HK-2 (cell line): ENCODE measurements at regions not wholly inside any gene's neighbourhood (a gene's known extent, or its start where the extent isn't known, plus 50 kb on each side); places are given as distances from the start of the nearest gene placed in this dataset.

Experiments
- DNase-seq: peaks from one replicate; pipeline ENCODE4 v3.0.0-alpha.2; 2018; ENCODE audit not compliant: unreplicated experiment

DNA sequence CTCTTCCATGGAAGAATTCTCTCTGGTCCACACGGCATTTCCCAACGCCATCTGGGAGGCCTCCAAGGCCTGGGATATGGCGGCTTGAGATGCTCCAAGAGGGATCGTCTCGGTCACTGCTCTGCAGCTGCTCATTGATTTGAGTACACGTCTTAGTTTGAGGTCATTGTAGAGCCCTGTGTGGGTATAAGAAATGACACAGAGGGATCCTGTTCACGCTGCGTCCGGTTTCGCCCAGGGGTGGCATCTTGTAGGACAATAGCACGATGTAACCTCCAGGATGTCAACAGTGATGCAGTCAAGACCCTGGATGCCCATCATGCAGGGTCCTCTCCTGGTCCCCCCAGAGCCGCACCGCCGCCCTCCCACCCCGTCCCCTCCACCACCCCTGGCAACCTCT, 564.6 kb downstream of the BRD1 start:
- DNase-seq, result no peak

DNA sequence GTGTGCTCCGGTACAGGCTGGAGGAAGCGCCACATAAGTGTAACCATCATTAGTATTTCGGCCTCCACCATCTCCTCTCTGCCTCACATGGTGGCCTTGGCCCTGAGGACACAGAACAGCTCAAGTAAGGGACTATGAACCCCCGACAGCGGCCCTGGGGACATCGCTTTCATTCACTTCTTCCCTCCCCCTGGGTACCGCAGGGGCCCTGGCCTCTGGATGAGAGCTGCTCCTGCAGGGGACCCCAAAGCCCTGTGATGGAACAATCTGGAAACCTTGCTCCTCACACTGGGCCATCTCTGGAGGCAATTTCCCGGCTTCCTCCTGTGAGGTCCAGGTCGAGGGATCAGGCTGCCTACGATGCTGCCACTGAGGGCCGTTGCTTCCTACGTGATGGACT, 565.5 kb downstream of the BRD1 start:
- no peak for DNase-seq

DNA sequence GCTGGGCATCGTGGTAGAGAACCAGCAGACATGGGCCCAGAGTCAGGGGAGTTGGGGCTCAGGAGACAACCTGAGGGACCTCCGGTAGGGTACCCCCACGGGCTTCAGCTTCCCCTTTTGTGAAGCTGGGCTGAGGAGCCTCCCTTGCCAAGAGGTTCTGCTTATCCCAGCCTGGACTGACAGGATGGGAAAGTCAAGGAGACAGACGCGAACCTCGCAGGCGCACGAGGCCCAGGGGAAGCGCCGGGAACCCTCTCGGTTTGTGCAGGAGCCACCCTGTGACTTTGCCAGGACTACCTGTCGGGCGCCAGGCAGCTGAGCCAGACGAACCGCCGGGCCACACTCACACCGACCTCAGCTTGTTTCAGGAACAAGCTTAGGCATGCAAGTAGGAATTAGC, 566.1 kb downstream of the BRD1 start:
- no peak for DNase-seq

DNA sequence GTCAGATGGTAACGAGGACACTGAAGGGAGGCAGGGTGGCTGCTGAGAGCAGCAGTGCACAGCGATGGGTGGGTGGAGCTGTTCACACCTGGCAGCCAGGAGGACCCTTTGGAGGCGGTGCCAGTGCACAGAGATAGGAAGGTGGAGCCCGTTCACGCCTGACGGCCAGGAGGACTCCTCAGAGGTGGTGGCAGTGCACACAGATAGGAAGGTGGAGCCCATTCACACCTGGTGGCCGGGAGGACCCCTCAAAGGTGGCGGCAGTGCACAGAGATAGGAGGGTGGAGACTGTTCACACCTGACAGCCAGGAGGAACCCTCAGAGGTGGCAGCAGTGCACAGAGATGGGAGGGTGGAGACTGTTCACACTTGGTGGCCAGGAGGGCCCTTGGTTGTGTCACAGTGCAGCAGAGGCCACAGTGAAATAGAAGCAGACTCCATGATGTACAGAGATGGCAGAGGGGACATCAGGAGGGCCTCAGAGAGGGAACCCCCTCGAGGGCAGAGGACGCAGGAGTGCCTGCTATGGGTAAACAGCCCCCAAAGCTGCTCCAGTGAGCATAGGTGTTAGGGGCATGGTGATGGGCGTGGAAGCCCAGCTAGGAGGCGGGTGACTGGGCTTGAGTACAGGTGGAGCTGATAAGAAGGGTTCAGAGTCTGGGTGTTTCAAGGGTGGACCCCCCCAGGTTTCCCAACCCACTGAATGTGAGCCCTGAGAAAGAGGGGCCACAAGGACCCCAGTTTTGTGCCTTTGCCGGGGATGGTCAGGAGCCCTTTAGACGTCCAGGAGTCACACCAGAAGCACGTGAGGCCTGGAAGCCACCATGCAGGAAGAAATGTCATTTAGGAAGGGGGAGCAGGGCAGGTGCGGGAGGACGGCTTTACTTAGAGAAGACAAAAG, 566.7 kb downstream of the BRD1 start:
- DNase-seq, result no peak

DNA sequence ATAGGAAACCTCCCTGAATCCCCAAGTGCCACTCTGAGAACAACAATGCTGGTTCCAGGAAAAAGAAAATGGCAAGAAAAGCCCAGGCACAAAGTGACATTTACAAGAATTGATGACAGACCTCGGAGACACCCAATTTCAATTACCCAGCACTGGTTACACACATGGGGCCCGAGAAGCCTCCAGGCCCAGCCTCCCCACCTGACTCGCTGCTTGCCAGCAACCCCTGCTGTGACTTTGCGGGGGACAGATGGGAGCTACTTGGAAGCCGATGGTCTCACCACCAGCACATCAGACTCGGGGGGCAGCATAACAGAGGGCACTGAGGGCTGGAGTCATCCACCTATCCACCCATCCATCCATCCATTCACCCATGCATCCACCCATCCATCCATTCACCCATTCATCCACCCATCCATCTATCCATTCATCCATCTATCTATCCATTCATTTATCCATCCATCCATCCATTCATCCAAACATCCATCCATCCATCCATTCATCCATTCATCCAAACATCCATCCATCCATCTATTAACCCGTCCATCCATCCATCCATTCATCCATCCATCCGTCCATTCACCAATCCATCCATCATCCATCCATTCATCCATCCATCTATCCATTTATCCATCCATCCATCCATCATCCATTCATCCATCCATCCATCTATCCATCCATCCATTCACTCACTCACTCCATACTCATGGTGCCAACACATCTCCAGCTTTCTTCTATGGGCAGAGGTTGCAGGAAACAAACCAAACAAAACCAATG, 567.6 kb downstream of the BRD1 start:
- no peak for DNase-seq

DNA sequence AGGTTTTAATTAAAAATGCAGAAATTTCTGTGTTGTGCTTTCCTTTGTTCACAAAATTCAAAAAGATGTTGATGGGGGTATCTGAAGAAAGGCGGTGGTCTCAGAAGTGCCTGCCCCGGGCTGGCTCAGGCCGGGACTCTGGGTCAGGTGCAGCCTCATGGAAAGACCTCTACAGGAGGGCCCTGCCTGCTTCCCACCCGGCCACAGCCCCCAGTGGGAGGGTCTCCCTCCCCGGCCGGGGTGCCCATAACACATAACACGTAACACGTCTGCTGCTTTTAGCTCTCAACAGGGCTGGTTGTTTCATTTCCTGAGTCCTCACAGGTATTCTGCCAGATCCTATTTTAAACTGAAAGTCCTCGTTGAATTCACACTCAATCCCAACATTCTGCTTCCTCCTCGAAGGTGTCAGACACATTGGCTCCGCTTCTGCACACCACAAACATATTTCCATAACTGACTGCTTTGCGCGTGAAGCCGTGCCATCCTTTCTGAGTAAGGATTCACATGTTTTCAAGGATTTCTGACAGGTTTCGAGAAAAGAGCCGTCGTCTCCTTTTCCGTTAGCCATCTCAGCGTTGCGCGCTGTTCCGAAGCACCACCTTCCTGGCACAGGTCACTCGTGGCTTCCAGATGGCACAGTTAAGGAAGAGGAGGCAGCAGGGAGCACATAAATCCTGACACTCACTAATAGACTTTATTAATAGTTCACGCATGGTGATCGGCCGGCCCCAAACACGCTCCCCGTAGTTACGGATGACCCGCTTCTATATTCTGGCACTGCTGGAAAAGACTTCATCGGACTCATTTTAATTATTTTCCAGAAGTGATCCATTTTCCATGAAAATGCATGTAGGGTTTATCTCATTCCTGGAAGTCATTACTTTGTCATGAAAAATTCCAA, 569.3 kb downstream of the BRD1 start:
- no peak for DNase-seq

DNA sequence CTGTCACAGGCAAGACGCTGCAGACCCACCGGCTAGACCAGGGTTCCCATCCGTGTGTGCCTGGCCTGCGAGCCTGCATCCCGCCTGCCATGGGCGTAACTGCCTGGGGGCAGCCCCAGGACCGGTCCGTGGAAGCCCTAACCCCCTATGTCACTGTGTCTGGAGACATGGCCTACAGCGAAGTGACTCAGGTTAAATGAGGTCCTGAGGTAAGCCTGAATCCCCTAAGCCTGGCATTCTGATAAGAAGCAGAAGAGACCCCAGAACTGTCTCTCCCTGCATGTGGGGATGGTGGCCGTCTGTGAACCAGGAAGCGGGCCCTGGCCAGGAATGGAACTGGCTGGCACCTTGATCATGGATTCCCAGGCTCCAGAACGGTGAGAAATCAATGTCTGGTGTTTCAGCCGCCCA, 570.1 kb downstream of the BRD1 start:
- no peak for DNase-seq

DNA sequence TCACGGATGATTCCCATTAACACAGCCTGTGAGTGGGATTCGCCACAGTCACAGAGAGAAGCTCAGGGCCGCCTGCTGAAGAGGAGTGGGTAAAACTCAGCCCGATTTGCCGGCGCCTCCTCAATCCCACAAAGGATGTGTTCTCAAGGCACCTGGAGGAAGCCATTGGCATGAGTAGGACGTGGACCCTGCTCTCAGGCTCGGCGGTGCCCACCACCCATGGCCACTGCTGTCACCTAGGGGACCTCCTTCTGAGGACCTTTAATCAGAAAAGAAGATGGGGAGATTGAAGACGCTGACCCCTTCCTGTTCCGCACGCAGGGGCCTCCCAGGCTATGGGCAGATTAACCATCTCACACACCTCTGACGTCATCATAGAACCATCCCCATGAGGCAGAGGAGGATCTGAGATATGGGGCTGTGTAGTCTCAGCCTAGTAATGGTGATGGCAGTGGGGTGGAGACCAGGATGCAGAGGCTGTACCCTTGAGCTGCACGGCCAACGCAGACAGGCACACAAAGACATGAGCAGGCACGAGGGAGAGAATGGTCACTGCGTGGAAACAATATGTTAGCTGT, 571.8 kb downstream of the BRD1 start:
- DNase-seq, result no peak

DNA sequence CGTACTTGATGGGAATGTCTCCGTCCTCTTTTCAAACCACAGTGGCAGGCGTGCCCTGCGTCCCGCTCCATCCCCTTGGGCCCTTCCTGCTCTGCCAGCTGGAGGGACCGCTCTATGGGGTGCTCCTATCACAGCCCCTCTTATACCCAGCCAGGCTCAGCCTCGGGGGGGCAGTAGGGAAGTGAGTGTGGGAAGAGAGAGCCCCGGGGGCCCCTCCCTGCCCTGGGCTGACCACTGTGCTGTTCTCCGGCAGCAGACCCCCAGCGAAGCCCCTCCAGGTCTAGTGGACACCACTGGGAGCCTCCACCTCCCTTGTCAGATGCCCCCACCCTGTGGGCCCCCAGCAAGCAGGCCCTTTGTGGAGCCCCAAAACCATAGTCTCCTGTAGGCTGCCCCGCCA, 572.5 kb downstream of the BRD1 start:
- DNase-seq, result no peak

DNA sequence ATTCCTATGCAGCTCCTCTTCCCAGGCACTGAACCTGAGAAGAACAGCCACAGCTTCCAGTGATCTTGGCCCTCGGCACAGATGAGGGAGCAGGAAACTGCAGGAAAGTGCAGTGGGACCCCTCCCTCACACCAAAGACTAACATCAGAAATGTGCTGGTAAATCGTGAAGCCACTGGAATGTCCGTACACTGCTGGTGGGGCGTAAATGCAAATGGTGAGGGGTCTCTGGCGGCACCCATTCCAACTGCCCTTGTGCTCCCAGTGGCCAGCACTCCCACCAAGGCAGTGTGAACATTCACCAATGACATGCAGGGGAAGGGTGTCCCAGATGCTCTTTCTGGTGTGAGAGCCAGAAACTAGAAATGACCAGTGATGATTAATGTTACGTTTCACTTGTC, 574.0 kb downstream of the BRD1 start:
- DNase-seq, result no peak

DNA sequence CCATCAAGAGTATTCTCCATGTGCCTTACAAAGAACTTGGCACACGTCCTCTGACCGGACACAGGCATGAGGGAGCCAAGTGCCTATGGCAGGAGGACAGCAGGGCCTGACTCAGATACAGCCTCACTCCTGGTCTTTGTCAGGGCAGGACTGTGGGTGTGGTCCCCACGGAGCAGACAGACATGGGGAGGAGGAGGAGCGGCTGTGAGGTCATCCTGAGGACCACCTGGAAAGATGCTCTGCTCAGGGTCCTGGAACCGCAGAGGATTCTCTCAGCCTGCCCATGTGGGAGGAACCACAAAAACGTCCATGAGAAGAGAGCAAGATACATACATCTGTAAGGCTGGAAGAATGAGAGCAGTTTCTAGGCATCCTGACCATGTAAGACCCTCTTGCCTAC, 576.3 kb downstream of the BRD1 start:
- DNase-seq, result no peak

DNA sequence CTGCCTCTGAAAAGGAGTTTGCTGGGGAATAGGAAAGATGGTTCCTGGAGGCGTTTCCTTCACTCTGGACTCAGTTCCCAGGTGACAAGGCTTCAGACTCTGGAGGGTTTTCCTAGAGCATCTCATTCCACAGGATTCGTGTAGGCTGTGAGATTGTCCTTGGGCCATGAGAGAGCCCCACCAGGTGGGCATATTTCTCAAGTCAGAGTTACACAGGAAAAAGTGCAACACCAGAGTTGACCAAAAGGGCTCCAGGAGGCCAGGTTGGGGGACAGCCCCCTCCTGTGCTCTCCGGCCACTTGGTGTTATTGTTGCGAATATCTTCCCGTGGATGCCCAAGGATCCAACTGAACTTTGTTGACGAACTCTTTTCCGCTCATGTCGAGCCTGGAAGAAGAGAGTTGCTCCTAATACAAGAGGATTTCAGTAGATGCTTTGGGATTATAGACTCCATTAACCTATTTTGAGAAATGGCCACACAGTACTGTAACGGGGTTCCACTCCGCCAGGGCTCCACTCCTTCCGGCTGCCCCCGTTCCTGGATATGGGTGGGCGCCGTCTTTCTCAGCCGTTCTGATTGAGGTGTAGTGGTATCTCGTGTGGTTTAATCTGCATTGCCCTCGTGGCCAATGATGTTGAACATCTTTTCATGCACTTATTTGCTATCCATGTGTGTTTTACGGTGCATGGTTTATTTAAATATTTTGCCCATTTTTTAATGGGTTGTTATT, 580.3 kb downstream of the BRD1 start:
- no peak for DNase-seq

DNA sequence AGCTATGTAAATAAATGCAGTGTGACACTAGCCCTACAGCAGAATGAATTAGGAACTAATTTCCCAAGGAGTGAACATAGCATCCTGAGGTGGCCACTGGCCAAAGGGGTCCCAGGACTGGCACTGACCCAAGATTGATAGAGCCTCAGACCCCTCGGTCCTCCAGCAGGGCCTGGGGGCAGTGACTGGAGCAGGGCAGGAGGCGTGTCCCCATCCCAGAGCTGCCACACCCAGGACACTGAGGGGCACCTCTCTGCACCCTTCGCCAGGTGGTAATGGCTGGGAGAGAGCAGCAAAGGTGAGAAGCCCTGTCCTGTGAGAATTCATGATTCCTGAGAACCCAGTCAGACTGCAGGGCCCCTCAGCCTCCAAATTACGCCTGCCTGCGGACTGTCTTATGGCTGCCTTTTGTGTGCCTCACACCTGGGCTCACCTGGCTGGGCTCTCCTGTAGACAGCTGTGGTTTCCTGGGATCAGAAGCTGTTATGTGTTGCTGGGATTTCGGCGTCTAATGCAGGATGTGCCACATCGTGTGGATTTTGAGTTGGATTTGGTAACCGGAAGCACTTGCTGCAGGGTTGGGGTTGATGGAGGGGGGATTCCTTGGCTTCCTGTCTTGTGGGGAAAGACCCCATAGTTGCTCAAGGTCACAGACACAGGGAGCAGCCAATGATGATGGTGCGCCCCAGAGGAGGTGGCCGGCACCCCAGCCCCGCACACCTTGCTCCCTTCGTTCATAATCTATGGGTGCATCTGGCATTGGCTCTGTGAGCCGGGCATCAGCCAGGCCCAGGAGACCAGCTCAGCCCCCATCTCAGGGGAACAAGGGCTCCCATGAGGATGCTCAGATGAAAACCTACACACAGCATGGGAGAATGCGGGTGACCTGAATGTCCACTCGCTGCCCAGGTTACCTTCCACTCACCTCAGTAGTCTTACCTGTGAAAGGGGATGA, 582.9 kb downstream of the BRD1 start:
- no peak for DNase-seq

DNA sequence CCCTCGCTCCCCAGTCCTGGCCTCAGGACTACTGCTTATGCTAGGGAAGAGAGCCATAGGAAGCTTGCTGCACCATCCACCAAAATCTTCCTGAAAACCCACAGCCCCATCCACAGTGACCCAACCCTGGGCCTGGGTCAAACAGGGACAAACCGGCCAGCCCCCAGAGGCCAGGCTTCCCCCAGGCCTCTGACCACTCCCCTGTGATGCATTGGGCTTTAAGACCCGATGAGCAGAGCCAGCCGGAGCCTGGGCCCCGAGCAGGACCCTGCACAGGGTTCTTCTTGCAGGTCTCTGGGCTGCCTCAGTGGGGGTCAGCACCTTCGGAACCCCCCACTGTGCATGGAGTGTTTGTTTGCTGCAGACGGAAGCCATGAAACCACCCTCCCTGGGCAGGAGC, 583.7 kb downstream of the BRD1 start:
- DNase-seq, result no peak

DNA sequence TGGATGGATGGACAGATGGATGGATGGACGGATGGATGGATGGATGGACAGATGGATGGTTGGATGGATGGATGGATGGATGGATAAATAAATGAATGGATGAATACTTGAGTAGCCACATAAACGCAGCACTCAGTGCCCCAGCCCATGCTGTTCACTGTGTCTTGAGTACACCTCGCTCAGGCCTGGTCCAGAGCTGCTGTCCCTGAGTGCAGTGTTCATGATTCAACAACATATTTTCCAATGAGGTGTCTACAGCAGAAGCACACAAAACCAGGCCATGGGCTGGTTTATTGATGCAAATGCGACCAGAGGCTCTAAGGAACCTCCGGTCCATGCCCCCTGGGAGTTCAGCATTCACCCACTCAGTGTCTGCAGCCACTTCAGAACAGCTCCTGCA, 584.3 kb downstream of the BRD1 start:
- DNase-seq, result no peak

DNA sequence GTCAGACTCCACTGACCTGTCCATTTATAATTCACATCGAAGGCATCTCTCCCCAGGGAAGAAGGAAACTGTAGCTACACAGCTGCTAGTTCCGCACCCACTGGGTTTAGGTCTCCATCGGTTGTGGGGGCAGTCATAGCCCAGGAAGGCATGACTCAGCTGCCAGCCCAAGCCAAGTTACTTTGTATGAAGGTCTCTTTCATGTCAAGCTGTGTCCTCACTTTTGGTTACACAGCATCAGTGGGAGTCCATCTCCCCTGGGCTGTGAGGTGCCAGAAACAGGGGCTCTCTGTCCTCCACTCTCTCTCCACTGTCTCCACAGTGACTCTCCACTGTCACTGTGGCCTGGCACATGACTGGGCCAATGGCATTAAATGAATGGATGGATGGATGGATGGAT, 585.2 kb downstream of the BRD1 start:
- no peak for DNase-seq

DNA sequence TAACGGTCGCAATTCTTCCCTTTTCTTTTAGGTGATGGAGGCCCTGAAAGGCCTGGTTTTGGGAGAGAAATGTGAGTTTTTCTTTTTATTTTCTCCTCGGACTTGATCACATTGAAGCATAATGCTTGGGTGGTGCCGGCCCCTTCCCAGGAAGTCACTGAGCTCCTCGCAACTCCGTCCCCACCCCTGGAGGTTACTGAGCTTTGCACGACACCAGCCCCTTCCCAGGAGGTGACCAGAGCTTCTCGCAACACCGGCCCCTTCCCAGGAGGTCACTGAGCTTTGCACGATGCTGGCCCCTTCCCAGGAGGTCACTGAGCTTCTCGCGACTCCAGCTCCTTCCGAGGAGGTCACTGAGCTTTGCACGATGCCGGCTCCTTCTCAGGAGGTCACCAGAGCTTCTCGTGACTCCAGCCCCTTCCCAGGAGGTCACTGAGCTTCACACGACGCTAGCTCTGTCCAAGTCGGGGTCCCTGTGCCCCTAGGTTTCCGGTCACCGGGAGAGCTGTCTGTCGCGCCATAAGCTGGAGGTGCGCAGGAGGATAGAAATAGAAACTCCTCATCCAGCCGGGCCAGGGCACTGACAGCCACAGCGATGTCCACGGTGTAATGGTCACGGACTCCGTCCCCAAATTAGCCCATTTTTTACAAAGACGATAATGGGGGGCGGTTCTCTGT, 586.4 kb downstream of the BRD1 start:
- DNase-seq, result no peak

DNA sequence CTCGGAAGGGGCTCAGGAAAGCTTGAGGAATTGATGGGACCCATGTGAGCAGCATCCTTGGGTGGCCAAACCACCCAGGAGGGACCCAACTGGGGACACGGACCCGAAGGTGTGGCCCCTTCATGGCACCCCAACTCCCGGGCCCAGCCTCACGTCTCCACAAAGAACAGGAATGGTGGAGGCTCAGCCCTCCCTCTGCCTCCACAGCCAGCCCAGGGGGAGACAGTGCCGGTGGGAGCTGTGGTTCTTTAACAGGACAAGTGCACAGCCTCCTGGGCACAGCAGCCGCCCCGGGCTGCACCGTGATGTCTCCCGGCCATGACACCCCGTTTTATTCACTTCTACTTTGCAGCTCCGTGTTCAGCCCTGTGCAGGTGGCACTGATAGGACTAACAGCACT, 587.2 kb downstream of the BRD1 start:
- no peak for DNase-seq

DNA sequence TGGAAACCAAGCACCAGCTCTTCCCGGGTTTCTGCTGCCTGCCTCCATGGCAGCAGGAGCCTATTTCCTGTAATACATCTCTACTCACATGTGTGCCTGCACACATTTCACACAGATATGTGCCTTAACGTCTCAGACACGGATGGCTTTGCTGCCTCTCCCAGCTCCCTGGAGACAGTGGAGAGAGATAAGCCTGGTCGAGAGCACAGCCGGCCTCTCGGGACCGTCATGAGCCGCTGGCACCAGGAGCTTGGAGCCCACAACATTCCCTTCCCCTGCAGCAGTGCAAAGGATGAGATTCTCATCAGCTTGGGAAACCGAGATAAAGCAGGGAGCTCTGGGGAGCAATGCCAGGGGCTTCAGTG, 587.7 kb downstream of the BRD1 start:
- DNase-seq, result no peak
